ENCODE measurements at regions not wholly inside any gene's neighbourhood (a gene's known extent, or its start where the extent isn't known, plus 50 kb on each side); places are given as distances from the start of the nearest gene placed in this dataset.

DNA sequence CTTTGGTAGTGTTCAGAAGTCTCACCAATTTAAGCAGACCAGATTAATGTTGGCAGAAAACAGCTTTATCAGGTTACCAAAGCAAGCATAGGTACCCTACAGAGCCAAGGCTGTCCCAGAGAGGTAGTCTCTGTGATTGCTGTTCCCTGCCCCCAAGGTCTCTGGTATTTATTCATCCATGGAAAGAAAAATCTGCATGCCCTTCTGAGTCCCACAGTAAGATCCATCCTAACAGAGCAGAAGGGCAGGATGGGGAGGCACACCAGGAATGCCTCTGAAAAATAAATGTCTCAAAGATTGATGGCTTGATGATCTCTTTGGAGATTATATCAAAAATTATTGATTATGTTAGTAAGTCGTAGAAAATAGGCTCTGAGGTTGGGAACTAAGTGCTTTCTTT is 122.8 kb downstream of the FAT3 start:
- TF ChIP-seq, protein P1, sequence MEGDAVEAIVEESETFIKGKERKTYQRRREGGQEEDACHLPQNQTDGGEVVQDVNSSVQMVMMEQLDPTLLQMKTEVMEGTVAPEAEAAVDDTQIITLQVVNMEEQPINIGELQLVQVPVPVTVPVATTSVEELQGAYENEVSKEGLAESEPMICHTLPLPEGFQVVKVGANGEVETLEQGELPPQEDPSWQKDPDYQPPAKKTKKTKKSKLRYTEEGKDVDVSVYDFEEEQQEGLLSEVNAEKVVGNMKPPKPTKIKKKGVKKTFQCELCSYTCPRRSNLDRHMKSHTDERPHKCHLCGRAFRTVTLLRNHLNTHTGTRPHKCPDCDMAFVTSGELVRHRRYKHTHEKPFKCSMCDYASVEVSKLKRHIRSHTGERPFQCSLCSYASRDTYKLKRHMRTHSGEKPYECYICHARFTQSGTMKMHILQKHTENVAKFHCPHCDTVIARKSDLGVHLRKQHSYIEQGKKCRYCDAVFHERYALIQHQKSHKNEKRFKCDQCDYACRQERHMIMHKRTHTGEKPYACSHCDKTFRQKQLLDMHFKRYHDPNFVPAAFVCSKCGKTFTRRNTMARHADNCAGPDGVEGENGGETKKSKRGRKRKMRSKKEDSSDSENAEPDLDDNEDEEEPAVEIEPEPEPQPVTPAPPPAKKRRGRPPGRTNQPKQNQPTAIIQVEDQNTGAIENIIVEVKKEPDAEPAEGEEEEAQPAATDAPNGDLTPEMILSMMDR (optimal IDR thresholded peaks at IDR 0.05 in 1 of 3, IDR thresholded peaks at IDR 0.05 in 1 of 3, conservative IDR thresholded peaks at IDR 0.05 in 1 of 3; ENCODE audit: extremely low read depth in 1 of 3, insufficient read depth in 2 of 3, low read length in 3 of 3), result no peak
- no peak for TF ChIP-seq EZH2 (IDR thresholded peaks at IDR 0.05; ENCODE audit: low read length)

Data from keratinocyte (primary cell).